ENCODE measurements at regions not wholly inside any gene's neighbourhood (a gene's known extent, or its start where the extent isn't known, plus 50 kb on each side); places are given as distances from the start of the nearest gene placed in this dataset.

DNA sequence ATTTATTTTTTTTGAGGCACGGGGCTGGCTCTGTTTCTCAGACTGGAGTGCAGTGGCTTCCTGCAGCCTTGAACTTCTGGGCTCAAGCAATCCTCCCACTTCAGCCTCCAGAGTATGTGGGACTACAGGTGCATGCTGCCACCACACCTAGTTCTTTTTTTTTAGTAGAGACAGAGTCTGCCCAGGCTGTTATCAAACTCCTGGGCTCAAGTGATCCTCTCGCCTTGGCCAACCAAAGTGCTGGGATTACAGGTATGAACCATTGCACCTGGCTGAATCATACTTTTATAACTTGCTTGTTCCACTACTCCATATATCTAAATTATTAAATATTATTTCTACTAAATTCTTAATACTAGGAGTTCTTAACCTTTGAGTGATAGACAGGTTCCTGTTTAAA, 111.6 kb downstream of the BTG1 start:
- Histone ChIP-seq H3K4me1 (ENCODE audit: low read length) (peaks cover 37% of the 10 kb centered on the region), H3K27me3 (replicated peaks; ENCODE audit: insufficient read depth, low read length) (no peaks in the 10 kb centered on the region), H4K20me1 (ENCODE audit: insufficient read depth, low read length) (no peaks in the 10 kb centered on the region), H3K27ac (ENCODE audit: low read length) (peak overlapping the region; percentile 69; the same call in 1 of the 2 replicates), H3K9me2 (replicated peaks; ENCODE audit: insufficient read depth, low read length) (no peaks in the 10 kb centered on the region), H3K79me2 (ENCODE audit: low read length) (no peaks in the 10 kb centered on the region), H2AFZ (ENCODE audit: low read length) (no peak overlapping the region), H3K9me3 (replicated peaks; ENCODE audit: insufficient read depth, low read length) (no peaks in the 10 kb centered on the region), H3K4me2 (ENCODE audit: low read depth, low read length) (peak overlapping the region; percentile 95), H3K9ac (ENCODE audit: low read length) (no peak overlapping the region), H3F3A (ENCODE audit: insufficient read depth, low read length) (peaks cover 21% of the 10 kb centered on the region), H3K4me3 (ENCODE audit: low read length) (peak overlapping the region; percentile 64; the same call in 1 of the 2 replicates), H3K36me3 (replicated peaks; ENCODE audit: insufficient read depth, low read length) (no peaks in the 10 kb centered on the region)
- no peak for DNase-seq
- TF ChIP-seq, protein P1, sequence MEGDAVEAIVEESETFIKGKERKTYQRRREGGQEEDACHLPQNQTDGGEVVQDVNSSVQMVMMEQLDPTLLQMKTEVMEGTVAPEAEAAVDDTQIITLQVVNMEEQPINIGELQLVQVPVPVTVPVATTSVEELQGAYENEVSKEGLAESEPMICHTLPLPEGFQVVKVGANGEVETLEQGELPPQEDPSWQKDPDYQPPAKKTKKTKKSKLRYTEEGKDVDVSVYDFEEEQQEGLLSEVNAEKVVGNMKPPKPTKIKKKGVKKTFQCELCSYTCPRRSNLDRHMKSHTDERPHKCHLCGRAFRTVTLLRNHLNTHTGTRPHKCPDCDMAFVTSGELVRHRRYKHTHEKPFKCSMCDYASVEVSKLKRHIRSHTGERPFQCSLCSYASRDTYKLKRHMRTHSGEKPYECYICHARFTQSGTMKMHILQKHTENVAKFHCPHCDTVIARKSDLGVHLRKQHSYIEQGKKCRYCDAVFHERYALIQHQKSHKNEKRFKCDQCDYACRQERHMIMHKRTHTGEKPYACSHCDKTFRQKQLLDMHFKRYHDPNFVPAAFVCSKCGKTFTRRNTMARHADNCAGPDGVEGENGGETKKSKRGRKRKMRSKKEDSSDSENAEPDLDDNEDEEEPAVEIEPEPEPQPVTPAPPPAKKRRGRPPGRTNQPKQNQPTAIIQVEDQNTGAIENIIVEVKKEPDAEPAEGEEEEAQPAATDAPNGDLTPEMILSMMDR (IDR thresholded peaks at IDR 0.05; ENCODE audit: low read length), result no peak
- no peak for TF ChIP-seq EZH2 (optimal IDR thresholded peaks at IDR 0.05; ENCODE audit: low read depth, low read length)
- TF ChIP-seq EZH2phosphoT487 (IDR thresholded peaks at IDR 0.05; ENCODE audit: low read length), result no peak

DNA sequence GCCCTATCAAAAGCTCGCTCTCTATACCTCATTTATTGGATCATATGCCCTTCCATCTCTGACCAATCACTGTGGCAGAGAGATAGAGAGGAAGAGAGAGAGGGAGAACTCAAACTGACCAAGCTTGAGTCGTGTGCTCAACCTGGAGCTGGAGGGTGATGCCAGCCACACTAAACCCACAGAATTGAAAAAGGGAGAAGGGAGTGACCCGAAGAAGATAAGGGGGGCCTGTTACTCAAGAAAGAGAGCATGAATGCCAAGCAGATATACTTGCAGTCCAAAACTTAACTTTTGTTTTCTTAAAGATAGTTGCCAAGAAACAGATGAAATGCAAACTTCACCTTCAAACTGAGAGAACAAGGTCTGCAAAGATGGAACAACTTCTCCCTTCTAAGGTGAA, 112.7 kb downstream of the BTG1 start:
- Histone ChIP-seq H3K27me3 (replicated peaks; ENCODE audit: insufficient read depth, low read length) (no peaks in the 10 kb centered on the region), H3K36me3 (replicated peaks; ENCODE audit: insufficient read depth, low read length) (no peaks in the 10 kb centered on the region), H3K9me2 (replicated peaks; ENCODE audit: insufficient read depth, low read length) (no peaks in the 10 kb centered on the region), H3K27ac (ENCODE audit: low read length) (no peak overlapping the region), H3K4me2 (ENCODE audit: low read depth, low read length) (no peak overlapping the region), H3K4me3 (ENCODE audit: low read length) (no peak overlapping the region), H3K9ac (ENCODE audit: low read length) (no peak overlapping the region), H2AFZ (ENCODE audit: low read length) (no peak overlapping the region), H3F3A (ENCODE audit: insufficient read depth, low read length) (peaks cover 21% of the 10 kb centered on the region), H3K79me2 (ENCODE audit: low read length) (no peaks in the 10 kb centered on the region), H4K20me1 (ENCODE audit: insufficient read depth, low read length) (no peaks in the 10 kb centered on the region), H3K4me1 (ENCODE audit: low read length) (peaks cover 26% of the 10 kb centered on the region), H3K9me3 (replicated peaks; ENCODE audit: insufficient read depth, low read length) (no peaks in the 10 kb centered on the region)
- DNase-seq, result no peak
- TF ChIP-seq, protein P1 (IDR thresholded peaks at IDR 0.05; ENCODE audit: low read length), result no peak
- no peak for TF ChIP-seq EZH2 (optimal IDR thresholded peaks at IDR 0.05; ENCODE audit: low read depth, low read length)
- TF ChIP-seq EZH2phosphoT487 (IDR thresholded peaks at IDR 0.05; ENCODE audit: low read length), result no peak

DNA sequence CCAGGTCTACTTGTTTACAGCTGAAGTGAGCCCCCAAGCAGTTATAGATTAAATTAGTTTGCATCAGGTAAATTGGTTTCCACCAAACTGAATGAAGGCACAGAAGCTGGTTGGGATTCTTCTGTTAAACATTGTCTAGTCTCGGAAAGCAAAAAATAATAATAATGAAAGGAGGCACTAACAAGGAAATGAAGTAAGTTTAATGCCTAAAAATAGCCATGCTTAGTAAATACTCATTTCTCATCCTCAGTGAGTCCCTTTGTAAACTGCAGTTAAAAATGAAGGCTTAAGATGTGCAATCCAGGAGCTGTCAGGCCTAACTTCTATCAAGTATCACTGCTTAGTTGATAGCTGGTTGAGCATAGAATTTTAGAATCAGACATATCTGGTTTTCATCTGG, 113.5 kb downstream of the BTG1 start:
- Histone ChIP-seq H3K9me3 (replicated peaks; ENCODE audit: insufficient read depth, low read length) (no peaks in the 10 kb centered on the region), H3K4me2 (ENCODE audit: low read depth, low read length) (no peak overlapping the region), H3K36me3 (replicated peaks; ENCODE audit: insufficient read depth, low read length) (no peaks in the 10 kb centered on the region), H3K27me3 (replicated peaks; ENCODE audit: insufficient read depth, low read length) (no peaks in the 10 kb centered on the region), H3K9ac (ENCODE audit: low read length) (no peak overlapping the region), H4K20me1 (ENCODE audit: insufficient read depth, low read length) (no peaks in the 10 kb centered on the region), H3K79me2 (ENCODE audit: low read length) (no peaks in the 10 kb centered on the region), H2AFZ (ENCODE audit: low read length) (no peak overlapping the region), H3K9me2 (replicated peaks; ENCODE audit: insufficient read depth, low read length) (no peaks in the 10 kb centered on the region), H3K4me1 (ENCODE audit: low read length) (peaks cover 26% of the 10 kb centered on the region), H3K4me3 (ENCODE audit: low read length) (no peak overlapping the region), H3F3A (ENCODE audit: insufficient read depth, low read length) (peaks cover 21% of the 10 kb centered on the region), H3K27ac (ENCODE audit: low read length) (no peak overlapping the region)
- TF ChIP-seq, protein P1 (IDR thresholded peaks at IDR 0.05; ENCODE audit: low read length), result no peak
- no peak for TF ChIP-seq EZH2phosphoT487 (IDR thresholded peaks at IDR 0.05; ENCODE audit: low read length)
- TF ChIP-seq EZH2 (optimal IDR thresholded peaks at IDR 0.05; ENCODE audit: low read depth, low read length), result no peak
- DNase-seq, result no peak
